ENCODE measurements at regions not wholly inside any gene's neighbourhood (a gene's known extent, or its start where the extent isn't known, plus 50 kb on each side); places are given as distances from the start of the nearest gene placed in this dataset.

DNA sequence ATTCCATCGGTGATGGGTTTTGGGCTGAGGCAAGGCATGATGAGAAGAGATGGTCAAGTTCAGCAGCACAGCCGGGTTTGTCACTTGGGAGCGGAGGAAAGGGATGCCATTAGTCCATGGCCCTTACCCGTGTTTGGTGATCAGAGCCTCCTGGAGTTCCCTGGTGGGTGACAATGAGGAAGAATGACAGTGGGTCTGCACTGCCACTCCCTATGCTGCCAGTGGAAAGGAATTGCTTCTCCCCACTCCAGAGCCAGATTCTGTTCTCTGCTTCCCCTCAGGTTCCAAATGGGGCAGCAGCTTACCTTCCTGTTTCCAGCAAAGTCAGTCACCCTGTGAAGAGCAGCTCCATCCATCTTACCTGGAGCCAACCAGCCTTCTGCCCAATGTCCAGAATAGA is 393.1 kb downstream of the PTPRU start:
- H3K36me3 ChIP-seq (ENCODE audit: insufficient read depth, low read length) = no peaks in the 10 kb centered on the region
- no peak for DNase-seq (ENCODE audit: low read depth)
- Mint-ChIP-seq H3K9me3 (ENCODE audit: unreplicated experiment) (peaks cover 10% of the 10 kb centered on the region), H3K27me3 (ENCODE audit: low read depth, unreplicated experiment) (peaks cover 49% of the 10 kb centered on the region), H3K4me1 (ENCODE audit: low read depth, unreplicated experiment) (peaks cover 10% of the 10 kb centered on the region), H3K27ac (ENCODE audit: unreplicated experiment) (no peak overlapping the region), H3K36me3 (ENCODE audit: low read depth, unreplicated experiment) (no peaks in the 10 kb centered on the region), H3K4me3 (ENCODE audit: unreplicated experiment) (no peak overlapping the region)
- no peak overlapping the region for H3K4me3 ChIP-seq (ENCODE audit: insufficient read depth, low read depth, low read length)
- peaks cover 2% of the 10 kb centered on the region for H3K27me3 ChIP-seq (ENCODE audit: insufficient read depth, low read length)
- H2AFZ ChIP-seq (ENCODE audit: low read depth, low read length) = no peak overlapping the region
- H3K79me2 ChIP-seq (ENCODE audit: insufficient read depth, low read length) = no peaks in the 10 kb centered on the region
- H3K9ac ChIP-seq (ENCODE audit: low read length) = no peak overlapping the region
- H3K27ac ChIP-seq (ENCODE audit: low read depth, low read length) = no peak overlapping the region
- H3K4me1 ChIP-seq (ENCODE audit: insufficient read depth, low read length) = peaks cover 6% of the 10 kb centered on the region
- H3K9me3 ChIP-seq (ENCODE audit: insufficient read depth, low read depth, low read length) = no peaks in the 10 kb centered on the region
- FAIRE-seq = no peak
- H4K20me1 ChIP-seq (ENCODE audit: insufficient read depth, low read length) = no peaks in the 10 kb centered on the region
- H3K4me2 ChIP-seq (ENCODE audit: low read length) = no peak overlapping the region
- TF ChIP-seq EZH2 (IDR thresholded peaks at IDR 0.05; ENCODE audit: insufficient read depth, low read length) = no peak
- TF ChIP-seq, protein P1, sequence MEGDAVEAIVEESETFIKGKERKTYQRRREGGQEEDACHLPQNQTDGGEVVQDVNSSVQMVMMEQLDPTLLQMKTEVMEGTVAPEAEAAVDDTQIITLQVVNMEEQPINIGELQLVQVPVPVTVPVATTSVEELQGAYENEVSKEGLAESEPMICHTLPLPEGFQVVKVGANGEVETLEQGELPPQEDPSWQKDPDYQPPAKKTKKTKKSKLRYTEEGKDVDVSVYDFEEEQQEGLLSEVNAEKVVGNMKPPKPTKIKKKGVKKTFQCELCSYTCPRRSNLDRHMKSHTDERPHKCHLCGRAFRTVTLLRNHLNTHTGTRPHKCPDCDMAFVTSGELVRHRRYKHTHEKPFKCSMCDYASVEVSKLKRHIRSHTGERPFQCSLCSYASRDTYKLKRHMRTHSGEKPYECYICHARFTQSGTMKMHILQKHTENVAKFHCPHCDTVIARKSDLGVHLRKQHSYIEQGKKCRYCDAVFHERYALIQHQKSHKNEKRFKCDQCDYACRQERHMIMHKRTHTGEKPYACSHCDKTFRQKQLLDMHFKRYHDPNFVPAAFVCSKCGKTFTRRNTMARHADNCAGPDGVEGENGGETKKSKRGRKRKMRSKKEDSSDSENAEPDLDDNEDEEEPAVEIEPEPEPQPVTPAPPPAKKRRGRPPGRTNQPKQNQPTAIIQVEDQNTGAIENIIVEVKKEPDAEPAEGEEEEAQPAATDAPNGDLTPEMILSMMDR (IDR thresholded peaks at IDR 0.05; ENCODE audit: insufficient read depth, low read depth, low read length) = no peak

DNA sequence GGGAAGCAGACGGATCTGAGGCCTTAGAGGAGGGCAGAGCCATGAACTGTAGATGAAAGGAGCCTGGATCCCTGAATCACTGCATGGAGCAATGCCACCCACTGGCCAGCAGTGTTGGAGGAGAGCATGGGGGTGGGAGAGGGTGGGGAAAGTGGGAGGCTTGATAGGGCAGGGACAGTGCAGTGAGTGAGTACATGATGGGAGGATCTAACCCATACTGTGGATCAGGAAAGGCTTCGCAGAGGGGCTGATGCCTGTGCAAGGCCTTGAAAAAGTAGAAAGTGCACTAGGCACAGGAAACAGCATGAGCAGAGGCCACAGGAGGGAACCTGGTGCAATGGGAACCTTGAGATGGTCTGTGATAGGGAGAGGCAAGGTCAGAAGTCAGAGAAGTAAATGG is 391.9 kb downstream of the PTPRU start:
- H3K27ac Mint-ChIP-seq (ENCODE audit: unreplicated experiment) = no peak overlapping the region
- TF ChIP-seq, protein P1 (IDR thresholded peaks at IDR 0.05; ENCODE audit: insufficient read depth, low read depth, low read length) = no peak
- TF ChIP-seq EZH2 (IDR thresholded peaks at IDR 0.05; ENCODE audit: insufficient read depth, low read length) = no peak

DNA sequence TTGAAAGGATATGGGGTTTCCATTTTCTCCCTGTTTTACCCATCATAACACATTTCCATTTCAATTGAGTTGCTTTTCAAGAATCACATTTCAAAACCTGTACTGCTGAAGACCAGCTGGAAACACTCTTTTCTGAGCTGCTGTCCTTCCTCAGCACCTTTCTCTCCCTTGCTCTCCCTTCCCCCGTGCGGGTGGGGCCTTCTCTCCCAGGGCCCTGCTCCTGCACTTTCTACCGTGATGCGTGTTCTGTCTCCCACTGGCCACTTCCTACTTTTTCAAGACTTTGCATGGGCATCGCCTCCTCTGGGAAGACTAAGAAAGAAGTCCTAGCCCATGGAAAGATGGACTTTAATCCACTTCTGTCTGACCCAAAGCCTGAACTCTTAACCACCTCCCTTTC is 390.4 kb downstream of the PTPRU start:
- H3K27ac Mint-ChIP-seq (ENCODE audit: unreplicated experiment) = no peak overlapping the region
- Histone ChIP-seq H4K20me1 (ENCODE audit: insufficient read depth, low read length) (no peaks in the 10 kb centered on the region), H3K4me2 (ENCODE audit: low read length) (no peak overlapping the region), H3K4me1 (ENCODE audit: insufficient read depth, low read length) (peaks cover 6% of the 10 kb centered on the region), H3K79me2 (ENCODE audit: insufficient read depth, low read length) (no peaks in the 10 kb centered on the region), H3K9me3 (ENCODE audit: insufficient read depth, low read depth, low read length) (no peaks in the 10 kb centered on the region), H3K27me3 (ENCODE audit: insufficient read depth, low read length) (peaks cover 2% of the 10 kb centered on the region), H3K27ac (ENCODE audit: low read depth, low read length) (no peak overlapping the region), H3K4me3 (ENCODE audit: insufficient read depth, low read depth, low read length) (no peak overlapping the region), H2AFZ (ENCODE audit: low read depth, low read length) (no peak overlapping the region), H3K9ac (ENCODE audit: low read length) (no peak overlapping the region), H3K36me3 (ENCODE audit: insufficient read depth, low read length) (no peaks in the 10 kb centered on the region)
- no peaks in the 10 kb centered on the region for H3K36me3 Mint-ChIP-seq (ENCODE audit: low read depth, unreplicated experiment)
- H3K9me3 Mint-ChIP-seq (ENCODE audit: unreplicated experiment) = peaks cover 10% of the 10 kb centered on the region
- H3K4me1 Mint-ChIP-seq (ENCODE audit: low read depth, unreplicated experiment) = peaks cover 8% of the 10 kb centered on the region
- peaks cover 54% of the 10 kb centered on the region for H3K27me3 Mint-ChIP-seq (ENCODE audit: low read depth, unreplicated experiment)
- no peak for TF ChIP-seq EZH2 (IDR thresholded peaks at IDR 0.05; ENCODE audit: insufficient read depth, low read length)
- TF ChIP-seq, protein P1 (IDR thresholded peaks at IDR 0.05; ENCODE audit: insufficient read depth, low read depth, low read length) = no peak
- DNase-seq (ENCODE audit: low read depth) (no peak), FAIRE-seq (no peak)
- H3K4me3 Mint-ChIP-seq (ENCODE audit: unreplicated experiment) = no peak overlapping the region

More for the DNA sequence above, 391.9 kb downstream of the PTPRU start:
- Histone ChIP-seq H3K36me3 (ENCODE audit: insufficient read depth, low read length) (no peaks in the 10 kb centered on the region), H4K20me1 (ENCODE audit: insufficient read depth, low read length) (no peaks in the 10 kb centered on the region), H3K27ac (ENCODE audit: low read depth, low read length) (no peak overlapping the region), H3K79me2 (ENCODE audit: insufficient read depth, low read length) (no peaks in the 10 kb centered on the region), H3K4me2 (ENCODE audit: low read length) (no peak overlapping the region), H3K9me3 (ENCODE audit: insufficient read depth, low read depth, low read length) (no peaks in the 10 kb centered on the region), H2AFZ (ENCODE audit: low read depth, low read length) (no peak overlapping the region), H3K27me3 (ENCODE audit: insufficient read depth, low read length) (peaks cover 2% of the 10 kb centered on the region), H3K9ac (ENCODE audit: low read length) (no peak overlapping the region), H3K4me1 (ENCODE audit: insufficient read depth, low read length) (peaks cover 6% of the 10 kb centered on the region), H3K4me3 (ENCODE audit: insufficient read depth, low read depth, low read length) (no peak overlapping the region)
- no peaks in the 10 kb centered on the region for H3K36me3 Mint-ChIP-seq (ENCODE audit: low read depth, unreplicated experiment)
- DNase-seq (ENCODE audit: low read depth) (no peak), FAIRE-seq (no peak)
- H3K4me1 Mint-ChIP-seq (ENCODE audit: low read depth, unreplicated experiment) = peaks cover 6% of the 10 kb centered on the region
- H3K9me3 Mint-ChIP-seq (ENCODE audit: unreplicated experiment) = peaks cover 10% of the 10 kb centered on the region
- H3K27me3 Mint-ChIP-seq (ENCODE audit: low read depth, unreplicated experiment) = peaks cover 50% of the 10 kb centered on the region
- no peak overlapping the region for H3K4me3 Mint-ChIP-seq (ENCODE audit: unreplicated experiment)
